ENCODE measurements at regions not wholly inside any gene's neighbourhood (a gene's known extent, or its start where the extent isn't known, plus 50 kb on each side); places are given as distances from the start of the nearest gene placed in this dataset.

- intact Hi-C loops (cut with micrococcal nuclease) = no loop called here
- no peak overlapping the region for H3K27ac Mint-ChIP-seq
- H3K4me3 Mint-ChIP-seq = no peak overlapping the region
- peaks cover 0 to 7% (median 2%) of the 10 kb centered on the region in 7 donors for H3K9me3 Mint-ChIP-seq
- Histone ChIP-seq H3K9ac (ENCODE audit: insufficient read depth, low read length, poor library complexity, severe bottlenecking) (no peak overlapping the region), H3K36me3 (replicated peaks in 1 of 2; ENCODE audit: control insufficient read depth in 1 of 2, insufficient read depth in 2 of 2, low read length in 2 of 2) (no peaks in the 10 kb centered on the region), H3K9me3 (replicated peaks in 1 of 2; ENCODE audit: control insufficient read depth in 1 of 2, insufficient read depth in 1 of 2, low read length in 2 of 2) (no peaks in the 10 kb centered on the region), H3K4me2 (replicated peaks; ENCODE audit: extremely low read depth, low read length, poor library complexity, severe bottlenecking) (no peak overlapping the region), H3K27ac (ENCODE audit: low read depth in 1 of 2, low read length in 2 of 2) (no peak overlapping the region), H2AFZ (ENCODE audit: insufficient read depth, low read depth, low read length, poor library complexity, severe bottlenecking) (no peak overlapping the region), H3K79me2 (ENCODE audit: insufficient read depth, low read length) (no peaks in the 10 kb centered on the region), H3K27me3 (ENCODE audit: control insufficient read depth in 2 of 2, insufficient read depth in 2 of 2, low read length in 2 of 2) (no peaks in the 10 kb centered on the region), H3K4me1 (ENCODE audit: control insufficient read depth in 1 of 2, insufficient read depth in 2 of 2, low read length in 2 of 2) (no peaks in the 10 kb centered on the region), H4K20me1 (ENCODE audit: insufficient read depth, low read length) (no peaks in the 10 kb centered on the region), H3K4me3 (replicated peaks in 1 of 3; ENCODE audit: low read depth in 2 of 3, low read length in 3 of 3) (no peak overlapping the region)
- H3K27me3 Mint-ChIP-seq (ENCODE audit: low read depth in 3 of 3) = peaks cover 0 to 2% (median 1%) of the 10 kb centered on the region in 3 donors
- no peak for TF ChIP-seq CTCF (IDR thresholded peaks at IDR 0.05)
- H3K36me3 Mint-ChIP-seq = no peaks in the 10 kb centered on the region
- DNase-seq = no peak
- no peaks in the 10 kb centered on the region for H3K4me1 Mint-ChIP-seq
- WGBS (ENCODE audit: insufficient coverage) = no CpG with 5 or more reads among the region's 1 CpG
Measured at GRCh38 chr6:147872002-147872401, 363.5 kb downstream of the SAMD5 start.

GRCh38 chr6:147873816-147874215 lies 365.3 kb downstream of the SAMD5 start:
- DNase-seq = no peak
- Histone ChIP-seq H3K79me2 (ENCODE audit: insufficient read depth, low read length) (no peaks in the 10 kb centered on the region), H3K4me3 (replicated peaks in 1 of 3; ENCODE audit: low read depth in 2 of 3, low read length in 3 of 3) (no peak overlapping the region), H3K9me3 (replicated peaks in 1 of 2; ENCODE audit: control insufficient read depth in 1 of 2, insufficient read depth in 1 of 2, low read length in 2 of 2) (no peaks in the 10 kb centered on the region), H3K36me3 (replicated peaks in 1 of 2; ENCODE audit: control insufficient read depth in 1 of 2, insufficient read depth in 2 of 2, low read length in 2 of 2) (no peaks in the 10 kb centered on the region), H3K9ac (ENCODE audit: insufficient read depth, low read length, poor library complexity, severe bottlenecking) (no peak overlapping the region), H3K27me3 (ENCODE audit: control insufficient read depth in 2 of 2, insufficient read depth in 2 of 2, low read length in 2 of 2) (no peaks in the 10 kb centered on the region), H2AFZ (ENCODE audit: insufficient read depth, low read depth, low read length, poor library complexity, severe bottlenecking) (no peak overlapping the region), H4K20me1 (ENCODE audit: insufficient read depth, low read length) (no peaks in the 10 kb centered on the region), H3K27ac (ENCODE audit: low read depth in 1 of 2, low read length in 2 of 2) (no peak overlapping the region), H3K4me1 (ENCODE audit: control insufficient read depth in 1 of 2, insufficient read depth in 2 of 2, low read length in 2 of 2) (no peaks in the 10 kb centered on the region), H3K4me2 (replicated peaks; ENCODE audit: extremely low read depth, low read length, poor library complexity, severe bottlenecking) (no peak overlapping the region)
- Mint-ChIP-seq H3K27ac (no peak overlapping the region), H3K36me3 (no peaks in the 10 kb centered on the region), H3K27me3 (ENCODE audit: low read depth in 3 of 3) (peaks cover 0 to 1% (median under 1%) of the 10 kb centered on the region in 3 donors), H3K4me1 (no peaks in the 10 kb centered on the region), H3K4me3 (no peak overlapping the region), H3K9me3 (peaks cover 0 to 7% (median 2%) of the 10 kb centered on the region in 7 donors)
- intact Hi-C loops (cut with micrococcal nuclease) = no loop called here
- TF ChIP-seq CTCF (IDR thresholded peaks at IDR 0.05) = no peak
